A673 (cell line): ENCODE measurements at regions not wholly inside any gene's neighbourhood (a gene's known extent, or its start where the extent isn't known, plus 50 kb on each side); places are given as distances from the start of the nearest gene placed in this dataset.

ENCODE experiments used
- CTCF ChIP-seq: fragments of 300-800, 200-600 bp; sonication (generic); conservative IDR thresholded peaks from 2 replicates; pipeline ENCODE4 v1.5.1; 2017; ENCODE audit warnings: low read depth, mild to moderate bottlenecking, antibody characterized with exemption, low read length, moderate library complexity, mixed read lengths
- EZH2 ChIP-seq: fragments of 200-600 bp; sonication (generic); IDR thresholded peaks from 2 replicates; pipeline ENCODE4 v1.6.1; 2017; ENCODE audit warnings: borderline replicate concordance, low read depth, mild to moderate bottlenecking, mixed read lengths, antibody characterized with exemption, low read length; ENCODE audit not compliant: poor library complexity, severe bottlenecking

GRCh38 chr17:27376637-27377547 is 79.4 kb upstream of the KSR1 start:
- TF ChIP-seq CTCF: no peak
- TF ChIP-seq EZH2: no peak
